ENCODE measurements at regions not wholly inside any gene's neighbourhood (a gene's known extent, or its start where the extent isn't known, plus 50 kb on each side); places are given as distances from the start of the nearest gene placed in this dataset.

DNA sequence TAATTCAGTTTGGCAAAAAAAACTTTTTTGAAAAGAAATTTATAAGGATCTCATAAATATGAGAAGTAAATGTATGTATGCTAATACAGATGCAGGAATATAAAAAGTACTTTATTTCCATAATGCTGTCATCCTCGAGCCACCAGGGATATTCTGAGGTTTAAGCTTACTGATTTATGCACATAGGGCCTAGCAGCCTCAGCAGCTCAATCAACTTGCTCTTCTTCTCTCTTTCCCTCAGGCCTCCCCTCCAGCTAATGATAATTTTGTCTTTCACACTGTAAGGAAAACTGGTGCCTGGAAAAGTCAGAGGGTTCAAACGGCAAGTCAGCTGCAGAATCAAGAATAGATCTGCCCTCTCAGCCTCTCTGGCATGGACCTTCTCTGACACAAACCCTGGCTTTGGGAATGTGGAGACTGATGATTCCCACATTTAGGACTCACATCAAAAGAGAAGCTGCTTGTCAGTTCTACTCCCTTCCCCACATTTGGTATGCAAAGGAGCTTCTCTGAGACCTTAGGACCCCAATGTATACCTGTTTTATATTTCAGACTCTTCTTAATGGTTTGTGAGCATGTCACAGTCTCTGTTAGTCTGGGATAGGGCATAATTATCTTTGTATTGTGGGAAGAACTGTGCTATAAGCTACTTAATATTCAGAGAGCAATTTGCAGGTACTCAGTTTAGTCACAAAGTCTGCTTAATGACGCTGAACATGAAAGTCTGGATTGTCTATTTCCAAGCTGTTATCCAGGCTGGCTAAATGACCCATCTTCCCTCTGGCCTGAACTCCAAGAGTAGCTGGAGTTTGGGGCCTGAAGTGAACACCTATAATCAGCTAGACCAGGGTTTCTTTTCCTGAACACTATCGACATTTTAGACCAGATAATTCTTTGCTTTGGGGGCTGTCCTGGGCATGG, 52.1 kb upstream of the DIPK1A start:
- no peak for DNase-seq (ENCODE audit: low spot score)

DNA sequence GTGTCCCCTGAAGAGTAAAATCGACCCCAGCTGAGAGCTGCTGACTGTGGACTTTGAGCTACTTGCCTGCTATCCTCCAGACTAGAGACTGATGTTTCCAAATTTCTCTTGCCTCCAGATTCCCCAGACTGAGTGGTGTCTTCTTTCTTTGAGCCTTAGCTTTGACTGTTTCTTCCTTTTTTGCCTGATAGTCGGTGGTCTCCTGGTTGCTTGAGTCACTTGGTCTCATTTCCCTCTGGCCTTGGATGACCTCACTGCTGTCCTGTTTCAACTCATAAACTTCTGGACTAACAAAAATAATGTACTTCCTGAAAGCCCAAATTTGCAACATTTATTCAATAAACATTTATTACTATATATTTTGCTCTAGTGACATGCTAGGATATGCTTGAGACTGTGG, 52.9 kb upstream of the DIPK1A start:
- DNase-seq (ENCODE audit: low spot score): no peak

DNA sequence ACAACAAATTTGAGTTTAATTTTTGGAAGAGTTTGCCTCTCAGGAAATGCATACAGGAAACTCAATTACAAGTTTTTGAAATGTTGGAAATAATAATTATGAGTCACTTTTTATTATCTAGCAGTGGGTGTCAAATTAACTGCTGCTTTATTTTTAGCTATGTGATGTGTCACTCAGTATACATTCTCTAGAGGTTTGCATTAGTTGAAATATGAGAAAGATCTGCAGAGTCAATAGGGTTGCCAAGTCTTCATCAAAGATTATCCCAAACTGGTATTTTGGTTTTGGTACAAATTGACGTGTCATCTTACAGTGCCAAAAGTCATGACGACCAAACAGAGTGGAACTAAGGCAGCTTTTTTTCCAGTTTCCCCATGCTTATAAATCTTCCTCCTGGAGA, 54.3 kb upstream of the DIPK1A start:
- DNase-seq (ENCODE audit: low spot score): peak; percentile 20

DNA sequence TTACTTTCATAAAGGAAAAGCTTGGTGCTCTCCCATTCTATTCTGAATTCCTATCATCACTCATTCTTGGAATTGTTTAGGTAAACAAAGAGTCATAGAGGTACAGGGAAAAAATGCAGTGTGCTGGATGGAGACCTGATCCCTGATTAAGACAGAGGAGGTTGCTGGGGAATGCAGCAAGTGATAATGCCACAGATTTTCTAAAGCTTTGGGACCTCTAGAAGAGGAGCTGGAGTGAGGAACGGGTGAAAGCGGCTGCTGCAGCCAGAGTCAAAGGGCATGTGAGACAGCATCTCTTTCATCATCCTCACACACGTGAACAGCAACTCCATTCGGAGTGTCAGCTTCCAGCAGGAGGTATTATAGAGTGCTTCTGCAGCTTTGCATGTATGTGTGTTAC, 54.9 kb upstream of the DIPK1A start:
- DNase-seq (ENCODE audit: low spot score): peak; percentile 22

DNA sequence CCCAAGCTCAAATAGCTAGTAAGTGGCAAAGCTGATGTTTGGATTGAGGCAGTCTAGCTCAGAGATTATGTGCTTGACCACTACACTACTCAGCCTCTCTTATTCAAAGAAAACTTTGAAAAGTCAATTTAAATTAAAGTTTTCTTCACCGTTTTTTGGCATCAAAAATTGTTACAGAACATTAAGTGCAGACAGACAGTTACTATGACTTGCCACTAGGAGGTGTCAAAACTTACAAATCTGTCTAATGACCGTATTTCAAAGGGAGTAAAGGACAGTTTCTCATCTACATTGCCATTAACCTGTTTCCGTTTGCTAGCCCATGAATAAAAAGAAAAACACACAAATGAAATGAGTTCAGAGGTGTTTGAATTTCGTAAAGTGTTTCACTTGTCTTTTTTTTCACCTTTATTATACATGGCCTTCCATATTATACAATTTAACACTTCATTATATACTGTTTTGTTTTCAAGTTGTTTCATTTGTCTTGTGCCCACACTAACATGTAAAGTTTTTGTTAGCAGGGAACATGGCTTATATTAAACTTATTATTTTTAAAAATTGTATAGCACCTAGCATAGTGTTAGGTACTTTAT, 57.4 kb upstream of the MTF2 start:
- DNase-seq (ENCODE audit: low spot score): peak; percentile 63

DNA sequence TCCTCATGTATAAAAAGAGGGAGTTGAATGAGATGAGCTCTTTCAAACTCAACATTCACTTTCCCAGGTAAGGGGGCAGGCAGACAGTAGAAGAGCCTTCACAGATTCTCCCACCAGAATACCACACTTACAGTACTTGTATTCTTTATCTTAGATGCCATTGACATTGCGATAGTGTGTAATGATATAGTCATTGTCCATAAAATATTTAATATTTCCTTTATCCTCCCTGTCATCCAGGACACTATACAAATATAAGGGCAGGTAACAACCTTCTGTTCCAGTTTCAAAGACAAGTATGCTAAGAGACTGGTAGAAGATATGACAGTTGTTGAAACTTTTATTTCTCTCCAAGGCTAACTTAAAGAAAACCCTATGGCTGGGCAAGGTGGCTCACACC, 56.5 kb upstream of the MTF2 start:
- no peak for DNase-seq (ENCODE audit: low spot score)

DNA sequence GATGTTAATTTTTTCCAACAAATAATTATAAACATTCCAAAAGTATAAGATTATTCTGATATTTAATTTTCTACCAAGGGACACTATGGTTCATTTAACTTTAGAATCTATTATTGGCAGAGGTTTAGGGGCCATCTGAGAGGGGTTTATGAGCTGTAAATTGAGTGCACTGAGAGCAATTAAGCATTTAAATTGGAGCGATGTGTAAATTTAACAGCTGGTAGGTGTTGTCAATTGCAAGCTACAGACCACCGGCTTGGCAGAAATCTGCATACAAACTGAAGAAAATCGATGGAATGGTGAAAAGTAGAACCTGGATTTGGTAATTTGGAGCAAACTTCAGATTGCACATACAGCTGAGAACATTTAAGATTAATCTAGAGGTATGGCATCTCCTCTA, 55.8 kb upstream of the MTF2 start:
- no peak for DNase-seq (ENCODE audit: low spot score)

DNA sequence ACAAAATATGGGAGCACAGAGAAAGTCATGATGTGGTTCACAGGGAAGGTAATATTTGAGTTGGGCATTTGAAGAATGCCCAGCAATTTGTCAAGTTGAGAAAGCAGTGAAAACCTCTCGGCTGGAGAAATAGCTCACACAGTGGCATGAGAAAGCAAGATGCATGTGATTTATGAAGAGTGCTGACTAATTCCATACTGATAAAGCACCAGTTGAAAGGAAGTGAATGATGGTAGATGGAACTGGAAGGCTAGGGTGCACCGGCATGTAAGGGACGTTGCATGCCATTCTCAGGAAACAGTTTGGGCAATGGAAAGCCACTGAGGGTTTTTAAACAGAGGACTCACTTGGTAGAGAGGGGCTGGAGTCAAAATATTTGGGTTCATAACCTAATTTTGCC, 53.5 kb upstream of the MTF2 start:
- DNase-seq (ENCODE audit: low spot score): no peak

DNA sequence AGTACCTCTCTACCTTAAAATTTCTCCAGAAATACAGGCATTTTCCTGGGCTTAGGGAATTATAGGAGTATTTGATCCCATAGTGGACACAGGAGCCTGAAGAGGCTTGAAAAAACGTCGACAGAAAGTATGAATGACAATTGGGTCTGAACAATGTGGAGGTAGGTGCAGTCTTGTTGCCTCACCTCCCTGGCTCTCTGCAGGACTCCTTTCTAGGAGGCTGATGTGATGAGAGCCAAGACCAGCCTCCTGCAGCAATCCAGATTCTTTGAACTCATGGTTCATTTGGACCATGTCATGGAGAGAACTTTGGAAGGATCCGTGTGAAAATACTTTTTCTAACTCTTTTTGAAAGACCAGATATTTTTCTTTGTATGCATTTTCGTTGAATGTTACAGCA, 50.5 kb upstream of the MTF2 start:
- no peak for DNase-seq (ENCODE audit: low spot score)
